GM19372 (cell line): ENCODE measurements at regions not wholly inside any gene's neighbourhood (a gene's known extent, or its start where the extent isn't known, plus 50 kb on each side); places are given as distances from the start of the nearest gene placed in this dataset.

Source experiments
- ATAC-seq: cut with Tn5 transposase; IDR thresholded peaks from one replicate; pipeline ENCODE4 v1.9.1; 2021; ENCODE audit warnings: mild to moderate bottlenecking, low read depth, moderate library complexity; ENCODE audit not compliant: unreplicated experiment

- ATAC-seq = no peak
Observed at GRCh38 chr5:110104060-110104725, 414.5 kb downstream of the MAN2A1 start.

GRCh38 chr5:110104726-110105669 lies 415.3 kb downstream of the MAN2A1 start:
- ATAC-seq = no peak

GRCh38 chr5:110105692-110106091 lies 416.0 kb downstream of the MAN2A1 start:
- no peak for ATAC-seq

- ATAC-seq = no peak
Observed at GRCh38 chr5:110106750-110107149, 417.0 kb downstream of the MAN2A1 start.

GRCh38 chr5:110108520-110108919 lies 418.8 kb downstream of the MAN2A1 start:
- ATAC-seq = no peak

- no peak for ATAC-seq
Observed at GRCh38 chr5:110109667-110110066, 419.9 kb downstream of the MAN2A1 start.

- ATAC-seq = no peak
Observed at GRCh38 chr5:110112348-110112747, 422.6 kb downstream of the MAN2A1 start.

- ATAC-seq = no peak
Observed at GRCh38 chr5:110115503-110115902, 425.8 kb downstream of the MAN2A1 start.

- no peak for ATAC-seq
Observed at GRCh38 chr5:110116539-110116938, 426.8 kb downstream of the MAN2A1 start.

- ATAC-seq = no peak
Observed at GRCh38 chr5:110134963-110135935, 445.5 kb downstream of the MAN2A1 start.

GRCh38 chr5:110150199-110150598 lies 460.5 kb downstream of the MAN2A1 start:
- no peak for ATAC-seq

GRCh38 chr5:110159202-110159601 lies 469.5 kb downstream of the MAN2A1 start:
- no peak for ATAC-seq

GRCh38 chr5:110161162-110161561 lies 471.4 kb downstream of the MAN2A1 start:
- ATAC-seq = no peak

GRCh38 chr5:110165366-110165765 lies 475.6 kb downstream of the MAN2A1 start:
- no peak for ATAC-seq

- no peak for ATAC-seq
Observed at GRCh38 chr5:110167384-110167783, 477.7 kb downstream of the MAN2A1 start.

- ATAC-seq = no peak
Observed at GRCh38 chr5:110169461-110169860, 479.7 kb downstream of the MAN2A1 start.

- no peak for ATAC-seq
Observed at GRCh38 chr5:110177729-110178128, 488.0 kb downstream of the MAN2A1 start.

- ATAC-seq = no peak
Observed at GRCh38 chr5:110179321-110179720, 489.6 kb downstream of the MAN2A1 start.

GRCh38 chr5:110194191-110194590 lies 504.5 kb downstream of the MAN2A1 start:
- ATAC-seq = no peak

- ATAC-seq = no peak
Observed at GRCh38 chr5:110195288-110195687, 505.6 kb downstream of the MAN2A1 start.

- no peak for ATAC-seq
Observed at GRCh38 chr5:110201791-110202190, 512.1 kb downstream of the MAN2A1 start.
